ENCODE measurements at regions not wholly inside any gene's neighbourhood (a gene's known extent, or its start where the extent isn't known, plus 50 kb on each side); places are given as distances from the start of the nearest gene placed in this dataset.
"Not testable (repeated sequence)": the region's sequence is repeated elsewhere in the genome, so short reads cannot be mapped to it uniquely, and the experiment has no call there.

DNA sequence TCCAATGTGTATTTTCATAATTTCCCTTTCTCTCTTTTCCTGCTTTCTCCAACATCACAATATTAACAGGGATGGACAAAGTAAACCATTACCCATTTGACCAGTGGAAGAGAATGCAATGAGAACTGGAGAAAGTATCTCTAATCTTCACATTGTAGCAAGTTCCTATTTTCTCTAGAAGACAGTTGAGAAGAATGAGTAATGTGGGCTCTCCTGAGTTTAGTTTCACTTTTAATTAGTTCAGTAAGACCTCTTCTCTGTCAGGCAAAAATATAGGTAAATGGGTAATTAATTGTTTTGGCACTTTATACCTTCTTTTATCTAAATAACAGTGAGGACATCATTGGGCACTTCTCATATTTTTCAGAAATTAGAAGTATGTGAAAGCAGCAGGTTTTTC is 602.0 kb downstream of the GLUD2 start:
- DNase-seq (ENCODE audit: low read depth): no peak

- DNase-seq (ENCODE audit: low read depth): no peak
Observed at GRCh38 chrX:121655276-121655675, 607.9 kb downstream of the GLUD2 start.

GRCh38 chrX:121666171-121666570 is 618.8 kb downstream of the GLUD2 start:
- no peak for DNase-seq (ENCODE audit: low read depth)

DNA sequence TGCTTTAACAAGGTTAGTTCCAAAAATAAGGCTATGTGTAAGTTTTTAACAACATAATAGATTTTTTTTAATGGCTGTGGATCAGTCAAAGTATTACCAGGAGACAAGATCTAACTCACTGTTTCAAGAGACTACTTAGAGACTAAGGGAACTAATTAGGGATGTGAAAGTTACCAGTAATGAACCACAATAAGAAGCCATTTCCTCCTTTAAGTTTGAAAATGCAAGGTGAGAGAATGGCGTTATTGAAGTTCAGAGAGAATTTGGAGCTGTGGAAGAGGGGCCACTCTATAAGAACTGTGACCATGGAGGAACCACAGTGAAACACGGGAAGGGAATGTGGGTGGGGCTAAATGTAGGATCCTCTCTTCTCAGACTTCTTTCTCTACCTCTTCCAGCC is 624.2 kb downstream of the GLUD2 start:
- DNase-seq (ENCODE audit: low read depth): no peak

GRCh38 chrX:121709236-121709635 is 661.8 kb downstream of the GLUD2 start:
- DNase-seq (ENCODE audit: low read depth): not testable (repeated sequence)

DNA sequence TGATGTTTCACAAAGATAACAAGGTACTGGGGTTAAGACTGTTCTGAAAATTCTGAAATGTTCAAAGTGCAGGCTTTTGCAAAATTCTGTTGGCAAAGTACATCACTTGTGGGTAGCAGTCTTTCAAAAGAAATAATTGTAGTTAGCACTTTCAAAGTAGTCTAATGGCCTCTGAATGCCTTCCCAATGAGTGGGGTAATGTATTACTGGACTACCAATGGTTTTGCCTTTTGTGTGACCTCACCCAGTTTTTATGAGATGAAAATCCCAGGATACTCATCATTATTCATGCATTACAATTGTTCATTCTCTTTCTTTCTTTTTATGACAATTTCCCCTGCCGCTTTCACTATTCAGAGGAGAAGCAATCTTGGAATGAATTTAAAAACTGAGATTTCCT is 686.1 kb downstream of the GLUD2 start:
- DNase-seq (ENCODE audit: low read depth): peak; percentile 6

GRCh38 chrX:121746105-121746504 is 698.7 kb downstream of the GLUD2 start:
- no peak for DNase-seq (ENCODE audit: low read depth)

DNA sequence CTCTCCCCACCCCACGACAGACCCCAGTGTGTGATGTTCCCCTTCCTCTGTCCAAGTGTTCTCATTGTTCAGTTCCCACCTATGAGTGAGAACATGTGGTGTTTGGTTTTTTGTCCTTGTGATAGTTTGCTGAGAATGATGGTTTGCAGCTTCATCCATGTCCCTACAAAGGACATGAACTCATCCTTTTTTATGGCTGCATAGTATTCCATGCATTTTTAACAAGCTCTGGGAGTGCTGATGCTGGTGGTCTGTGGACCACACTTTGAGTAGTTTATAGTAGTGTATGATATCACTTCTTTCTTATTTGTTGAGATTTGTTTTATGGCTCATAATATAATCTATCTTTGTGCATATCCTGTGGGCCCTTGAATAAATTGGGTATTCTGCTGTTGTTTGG is 706.2 kb downstream of the GLUD2 start:
- DNase-seq (ENCODE audit: low read depth): not testable (repeated sequence)

DNA sequence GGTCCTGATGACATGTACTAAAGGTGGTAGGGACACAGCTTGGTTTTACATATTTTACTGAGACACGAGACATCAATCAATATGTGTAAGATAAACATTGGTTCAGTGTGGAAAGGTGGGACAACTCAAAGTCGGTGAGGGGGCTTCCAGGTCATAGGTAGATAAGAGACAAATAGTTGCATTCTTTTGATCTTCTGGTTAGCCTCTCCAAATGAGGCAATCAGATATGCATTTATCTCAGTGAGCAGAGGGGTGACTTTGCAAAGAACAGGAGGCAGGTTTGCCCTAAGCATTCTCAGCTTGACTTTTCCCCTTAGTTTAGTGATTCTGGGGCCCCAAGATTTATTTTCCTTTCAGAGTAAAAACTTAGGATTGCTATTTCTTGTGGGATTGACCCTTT is 706.9 kb downstream of the GLUD2 start:
- DNase-seq (ENCODE audit: low read depth): no peak

DNA sequence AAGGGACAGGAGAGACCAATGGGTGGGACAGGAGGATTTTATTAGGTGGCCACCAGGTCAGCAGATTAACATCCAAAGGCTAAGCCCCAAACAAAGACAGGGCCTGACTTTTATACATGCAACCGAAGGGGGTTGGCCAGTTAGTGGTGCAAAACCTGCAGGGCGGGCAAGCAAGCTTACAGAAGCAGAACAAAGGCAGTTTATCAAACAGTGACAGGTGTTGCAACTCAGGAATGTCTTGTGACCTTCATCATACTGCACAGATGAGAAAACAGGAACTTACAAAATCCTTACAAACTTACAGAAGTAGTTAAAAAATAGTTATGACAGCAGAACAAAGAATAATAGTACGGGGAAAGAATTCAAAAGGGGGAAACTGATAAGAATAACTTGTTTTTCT is 708.1 kb downstream of the GLUD2 start:
- DNase-seq (ENCODE audit: low read depth): no peak

DNA sequence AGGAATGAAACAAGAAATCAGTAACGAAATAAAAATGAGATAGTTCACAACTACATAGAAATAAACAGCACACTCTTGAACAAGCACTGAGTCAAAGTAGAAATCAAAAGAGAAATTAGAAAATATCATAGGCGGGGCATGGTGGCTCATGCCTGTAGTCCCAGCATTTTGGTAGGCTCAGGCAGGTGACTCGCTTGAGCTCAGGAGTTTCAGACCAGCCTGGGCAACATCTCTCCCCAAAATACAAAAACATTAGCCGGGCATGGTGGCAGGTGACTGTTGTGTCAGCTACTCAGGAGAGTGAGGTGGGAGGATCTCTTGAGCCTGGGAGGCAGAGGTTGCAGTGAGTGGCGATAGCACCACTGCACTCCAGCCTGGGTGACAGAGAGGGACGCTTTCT is 714.4 kb downstream of the GLUD2 start:
- DNase-seq (ENCODE audit: low read depth): no peak

GRCh38 chrX:121763671-121764070 is 716.3 kb downstream of the GLUD2 start:
- DNase-seq (ENCODE audit: low read depth): no peak

- DNase-seq (ENCODE audit: low read depth): not testable (repeated sequence)
Observed at GRCh38 chrX:121768210-121768609, 720.8 kb downstream of the GLUD2 start.

DNA sequence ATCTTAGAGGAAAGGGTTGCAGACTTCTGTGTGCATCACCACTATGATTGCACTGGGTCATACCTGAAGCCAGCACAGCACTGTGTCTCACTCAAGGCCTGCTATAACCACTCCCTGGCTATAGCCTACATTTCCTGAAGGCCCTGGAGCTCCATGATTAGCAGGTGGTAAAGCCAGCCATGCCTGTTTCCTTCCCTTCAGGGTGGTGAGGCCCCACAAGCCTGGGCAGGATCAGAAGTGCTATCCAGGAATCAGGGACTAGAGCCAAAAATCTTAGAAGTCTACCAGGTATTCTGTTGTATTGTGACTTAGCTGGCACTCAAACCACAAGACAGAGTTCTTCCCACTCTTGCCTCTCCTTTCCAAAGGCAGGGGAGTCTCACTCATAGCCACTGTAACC is 734.6 kb downstream of the GLUD2 start:
- no peak for DNase-seq (ENCODE audit: low read depth)

GRCh38 chrX:121782544-121782943 is 735.1 kb downstream of the GLUD2 start:
- DNase-seq (ENCODE audit: low read depth): no peak

GRCh38 chrX:121782976-121783375 is 735.6 kb downstream of the GLUD2 start:
- DNase-seq (ENCODE audit: low read depth): no peak

GRCh38 chrX:121802881-121803412 is 755.5 kb downstream of the GLUD2 start:
- DNase-seq (ENCODE audit: low read depth): no peak

- no peak for DNase-seq (ENCODE audit: low read depth)
Observed at GRCh38 chrX:121823406-121823805, 776.0 kb downstream of the GLUD2 start.

DNA sequence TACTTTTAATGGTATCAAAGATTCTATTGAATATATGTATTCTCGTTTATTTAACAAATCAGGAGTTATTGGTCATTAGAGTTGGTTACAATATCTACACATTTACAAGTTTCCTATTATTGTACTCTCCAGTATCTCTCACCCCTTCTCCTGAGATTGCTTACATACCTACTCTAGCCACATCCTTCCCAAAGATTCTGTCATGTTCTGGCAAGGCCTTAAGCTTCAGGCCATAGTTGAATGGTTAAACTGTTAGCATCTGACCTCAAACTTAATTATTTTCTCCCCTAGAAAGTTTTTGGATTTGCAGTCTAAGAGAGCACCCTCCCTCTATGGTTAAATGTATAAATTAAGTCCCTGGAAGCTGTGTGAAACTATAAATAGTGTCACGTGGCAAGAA is 784.2 kb downstream of the GLUD2 start:
- no peak for DNase-seq (ENCODE audit: low read depth)

GRCh38 chrX:121832446-121832845 is 785.0 kb downstream of the GLUD2 start:
- no peak for DNase-seq (ENCODE audit: low read depth)

DNA sequence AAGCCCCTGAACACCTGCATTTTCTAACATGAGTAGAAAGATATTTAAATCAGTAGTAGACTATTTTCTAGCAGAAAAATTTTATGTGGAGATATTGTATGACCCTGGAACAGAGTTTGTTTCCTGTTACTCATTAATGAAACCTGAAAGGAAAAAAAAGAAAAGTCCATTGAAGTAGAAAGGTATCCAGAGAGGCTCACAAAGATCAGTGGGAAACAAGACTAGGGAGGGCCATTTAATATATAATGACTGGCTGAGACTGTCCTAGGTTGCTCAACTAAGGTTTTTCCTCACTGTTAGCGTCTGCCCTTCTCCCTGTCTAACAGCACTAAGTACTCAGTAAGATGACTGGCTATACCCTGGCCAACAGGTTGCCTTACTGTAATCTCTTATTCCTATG is 788.6 kb downstream of the GLUD2 start:
- no peak for DNase-seq (ENCODE audit: low read depth)

DNA sequence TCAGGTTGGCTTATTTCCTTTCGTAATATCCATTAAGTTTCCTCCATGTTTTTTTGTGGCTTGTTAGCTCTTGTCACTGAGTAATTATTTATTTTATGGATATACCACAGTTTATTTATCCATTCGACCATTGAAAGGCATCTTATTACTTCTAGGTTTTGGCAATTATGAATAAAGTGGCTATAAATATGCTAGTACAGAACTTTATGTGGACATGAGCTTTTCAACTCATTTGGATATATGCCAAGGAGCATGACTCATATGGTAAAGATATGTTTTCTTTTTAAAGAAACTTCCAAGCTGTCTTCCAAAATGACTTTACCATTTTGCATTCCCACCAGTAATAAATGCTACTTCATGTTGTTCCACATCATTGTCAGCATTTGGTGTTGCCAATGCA is 803.6 kb downstream of the GLUD2 start:
- no peak for DNase-seq (ENCODE audit: low read depth)

GRCh38 chrX:121853762-121854613 is 806.6 kb downstream of the GLUD2 start:
- no peak for DNase-seq (ENCODE audit: low read depth)

DNA sequence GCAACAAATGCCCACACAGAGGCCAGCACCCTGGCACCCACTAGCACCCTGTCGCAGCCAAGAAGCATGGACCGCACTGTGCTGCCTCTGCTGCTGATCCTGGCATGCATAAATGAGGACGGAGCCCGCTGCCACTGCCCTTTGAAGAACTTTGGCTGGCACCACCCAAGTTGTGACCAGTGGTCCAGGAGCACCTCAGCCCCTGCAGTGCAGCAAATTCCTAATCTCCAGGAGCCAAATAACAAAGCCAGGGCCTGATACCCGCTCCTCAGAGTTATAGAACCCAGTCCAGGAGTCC is 807.2 kb downstream of the GLUD2 start:
- DNase-seq (ENCODE audit: low read depth): no peak
